ENCODE measurements at regions not wholly inside any gene's neighbourhood (a gene's known extent, or its start where the extent isn't known, plus 50 kb on each side); places are given as distances from the start of the nearest gene placed in this dataset.

DNA sequence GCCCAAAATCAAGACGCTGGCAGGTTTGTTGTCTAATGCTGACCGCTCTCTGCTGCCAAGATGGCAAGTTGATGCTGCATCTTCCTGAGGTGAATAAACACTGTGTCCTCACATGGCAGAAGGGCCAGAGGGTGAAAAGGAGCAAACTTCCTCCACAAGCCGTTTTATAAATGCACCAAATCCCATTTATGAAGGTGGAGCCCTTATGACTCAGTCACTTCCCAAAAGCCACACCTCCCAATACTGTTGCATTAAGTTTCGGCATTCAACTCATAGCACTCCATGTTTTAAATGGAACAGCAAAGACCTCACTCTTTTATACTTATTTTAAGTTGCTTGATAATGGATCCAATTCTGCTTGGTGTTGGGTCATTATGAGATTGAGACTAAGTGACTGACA lies 316.6 kb downstream of the RFPL4B start:
- FAIRE-seq (no peak), DNase-seq (ENCODE audit: low read depth, low spot score) (no peak)
- Histone ChIP-seq H3K9me1 (replicated peaks; ENCODE audit: control insufficient read depth, extremely low read depth, insufficient read depth, low read length) (no peaks in the 10 kb centered on the region), H2AFZ (ENCODE audit: low read depth, low read length) (no peak overlapping the region), H3K4me3 (replicated peaks in 1 of 3; ENCODE audit: insufficient read depth in 1 of 3, low read depth in 1 of 3, low read length in 3 of 3) (no peak overlapping the region), H3K27me3 (ENCODE audit: control insufficient read depth in 2 of 2, insufficient read depth in 2 of 2, low read length in 2 of 2) (no peaks in the 10 kb centered on the region), H3K27ac (ENCODE audit: insufficient read depth, low read depth, low read length) (no peak overlapping the region), H3K9me3 (replicated peaks; ENCODE audit: control insufficient read depth, insufficient read depth, low read length) (no peaks in the 10 kb centered on the region), H3K4me2 (ENCODE audit: insufficient read depth, low read length) (no peak overlapping the region), H3K79me2 (ENCODE audit: control insufficient read depth, insufficient read depth, low read length) (no peaks in the 10 kb centered on the region), H4K20me1 (replicated peaks; ENCODE audit: control insufficient read depth, extremely low read depth, insufficient read depth, low read length) (no peaks in the 10 kb centered on the region), H3K4me1 (ENCODE audit: control insufficient read depth, extremely low read depth, insufficient read depth, low read length) (no peaks in the 10 kb centered on the region), H3K9ac (replicated peaks; ENCODE audit: extremely low read depth, insufficient read depth, low read length) (no peak overlapping the region), H3K36me3 (ENCODE audit: control insufficient read depth in 2 of 2, extremely low read depth in 1 of 2, insufficient read depth in 2 of 2, low read length in 2 of 2) (no peaks in the 10 kb centered on the region)
- dilution Hi-C loops (cut with MboI; ENCODE audit: extremely low pct_ligation_motif_present, low sequenced_read_pairs) (no loop called here), intact Hi-C loops (cut with micrococcal nuclease) (no loop called here)
- TF ChIP-seq POLR2AphosphoS5 (IDR thresholded peaks at IDR 0.05; ENCODE audit: insufficient read depth, low read depth, low read length) = no peak
- no peak for TF ChIP-seq EZH2 (IDR thresholded peaks at IDR 0.05; ENCODE audit: borderline replicate concordance, low read depth, low read length, severe bottlenecking)
- no peak for TF ChIP-seq MYC (IDR thresholded peaks at IDR 0.05; ENCODE audit: low read depth, low read length)
- TF ChIP-seq FOS (IDR thresholded peaks at IDR 0.05; ENCODE audit: borderline replicate concordance, insufficient read depth, low read length) = no peak
- no peak for TF ChIP-seq JUN (IDR thresholded peaks at IDR 0.05; ENCODE audit: borderline replicate concordance, insufficient read depth, insufficient read length, low read depth)
- TF ChIP-seq POLR2A (IDR thresholded peaks at IDR 0.05; ENCODE audit: low read depth, low read length) = no peak
- TF ChIP-seq GATA2 (IDR thresholded peaks at IDR 0.05; ENCODE audit: insufficient read depth, insufficient read length, low read depth, low read length) = no peak
- TF ChIP-seq, protein P1, sequence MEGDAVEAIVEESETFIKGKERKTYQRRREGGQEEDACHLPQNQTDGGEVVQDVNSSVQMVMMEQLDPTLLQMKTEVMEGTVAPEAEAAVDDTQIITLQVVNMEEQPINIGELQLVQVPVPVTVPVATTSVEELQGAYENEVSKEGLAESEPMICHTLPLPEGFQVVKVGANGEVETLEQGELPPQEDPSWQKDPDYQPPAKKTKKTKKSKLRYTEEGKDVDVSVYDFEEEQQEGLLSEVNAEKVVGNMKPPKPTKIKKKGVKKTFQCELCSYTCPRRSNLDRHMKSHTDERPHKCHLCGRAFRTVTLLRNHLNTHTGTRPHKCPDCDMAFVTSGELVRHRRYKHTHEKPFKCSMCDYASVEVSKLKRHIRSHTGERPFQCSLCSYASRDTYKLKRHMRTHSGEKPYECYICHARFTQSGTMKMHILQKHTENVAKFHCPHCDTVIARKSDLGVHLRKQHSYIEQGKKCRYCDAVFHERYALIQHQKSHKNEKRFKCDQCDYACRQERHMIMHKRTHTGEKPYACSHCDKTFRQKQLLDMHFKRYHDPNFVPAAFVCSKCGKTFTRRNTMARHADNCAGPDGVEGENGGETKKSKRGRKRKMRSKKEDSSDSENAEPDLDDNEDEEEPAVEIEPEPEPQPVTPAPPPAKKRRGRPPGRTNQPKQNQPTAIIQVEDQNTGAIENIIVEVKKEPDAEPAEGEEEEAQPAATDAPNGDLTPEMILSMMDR (IDR thresholded peaks at IDR 0.05; ENCODE audit: extremely low read depth in 1 of 2, insufficient read depth in 1 of 2, low read depth in 1 of 2, low read length in 2 of 2) = no peak
- CTCF ChIA-PET = no interaction called here
- no TSS peak for BruUV-seq (replicated peaks)
- POLR2A ChIA-PET = no interaction called here

Measured in endothelial cell of umbilical vein (primary cell).